GM18909 (cell line): ENCODE measurements at regions not wholly inside any gene's neighbourhood (a gene's known extent, or its start where the extent isn't known, plus 50 kb on each side); places are given as distances from the start of the nearest gene placed in this dataset.
"Not testable (repeated sequence)": the region's sequence is repeated elsewhere in the genome, so short reads cannot be mapped to it uniquely, and the experiment has no call there.

Source experiments
- ATAC-seq: cut with Tn5 transposase; IDR thresholded peaks from one replicate; pipeline ENCODE4 v1.9.1; 2021; ENCODE audit warnings: mild to moderate bottlenecking; ENCODE audit not compliant: unreplicated experiment, poor library complexity

DNA sequence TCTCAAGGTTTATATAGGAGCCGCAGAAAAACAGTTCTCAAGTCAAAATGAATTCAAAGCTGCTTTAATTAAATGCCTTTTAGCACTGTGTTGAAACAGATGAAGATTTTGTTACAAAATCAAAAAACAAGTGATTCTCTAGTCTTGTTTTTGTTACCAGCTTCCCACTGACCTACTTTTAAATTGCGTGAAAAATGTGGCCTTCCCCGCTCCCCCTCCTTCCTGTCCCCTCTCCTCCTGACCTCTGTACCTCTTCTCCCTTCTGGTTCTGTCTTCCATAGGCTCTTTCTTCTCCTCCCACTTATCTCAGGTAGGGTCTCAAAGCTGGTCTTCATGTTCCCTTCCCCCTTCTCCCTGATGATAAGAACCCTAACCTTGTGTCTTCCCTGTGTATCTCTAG, 90.0 kb upstream of the MDM1 start:
- ATAC-seq: no peak

DNA sequence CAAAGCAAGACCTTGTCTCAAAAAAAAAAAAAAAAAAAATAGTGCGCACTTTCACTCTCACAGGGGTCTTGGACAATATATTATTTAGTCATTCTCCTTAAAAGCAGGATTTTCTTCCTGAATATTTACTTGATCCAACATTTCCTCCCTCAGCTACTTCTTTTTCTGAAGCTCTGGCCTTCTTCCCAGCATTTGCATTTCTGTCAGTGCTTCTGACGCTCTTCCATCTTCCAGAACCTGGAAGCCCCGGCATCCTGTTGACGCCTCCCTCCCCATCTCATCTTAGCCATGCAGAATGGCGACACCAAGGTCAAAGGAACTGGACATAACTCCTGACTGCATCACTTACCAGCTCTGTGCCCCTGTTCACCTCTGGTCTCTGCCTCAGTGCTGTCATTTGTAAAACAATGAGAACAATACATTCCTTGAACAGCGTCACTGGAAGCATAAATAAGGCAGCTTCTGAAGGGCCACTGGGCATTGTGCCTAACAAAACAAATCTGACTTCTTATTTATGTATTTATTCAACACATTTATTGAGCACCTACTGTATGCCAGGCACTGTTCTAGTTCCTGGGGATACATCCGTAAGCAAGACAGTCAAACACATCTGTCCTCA, 90.9 kb upstream of the MDM1 start:
- no peak for ATAC-seq

DNA sequence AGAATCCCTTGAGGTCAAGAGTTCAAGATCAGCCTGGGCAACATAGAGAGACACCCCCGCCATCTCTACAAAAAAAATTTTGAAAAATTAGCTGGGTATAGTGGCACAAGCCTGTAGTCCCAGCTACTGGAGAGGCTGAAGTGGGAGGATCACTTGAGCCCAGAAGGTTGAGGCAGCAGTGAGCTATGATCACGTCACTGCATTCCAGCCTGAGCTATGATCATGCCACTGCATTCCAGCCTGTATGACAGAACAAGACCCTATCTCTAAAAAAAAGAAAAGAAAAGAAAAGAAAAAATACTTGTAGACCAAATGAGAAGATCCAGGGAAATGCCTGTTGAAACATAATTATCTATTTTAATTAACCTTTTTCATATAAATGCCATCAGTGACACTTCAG, 93.8 kb upstream of the MDM1 start:
- ATAC-seq: no peak

DNA sequence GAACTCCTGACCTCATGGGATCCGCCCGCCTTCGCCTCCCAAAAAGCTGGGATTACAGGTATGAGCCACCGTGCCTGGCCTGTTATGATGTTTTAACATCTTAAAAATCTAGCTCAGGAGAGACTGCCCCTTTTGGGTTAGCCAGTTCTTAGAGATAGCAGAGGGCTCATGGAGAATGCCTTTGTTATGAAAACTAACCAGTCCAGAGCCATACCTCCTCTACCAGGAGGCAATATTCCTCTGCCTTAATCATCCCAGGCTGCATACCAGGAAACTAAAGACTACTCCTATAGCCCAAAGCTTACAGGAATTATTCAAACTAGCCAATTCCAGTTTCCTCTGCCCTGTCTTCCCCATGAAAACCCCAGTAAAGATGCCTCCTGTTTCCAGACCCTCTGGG, 96.0 kb upstream of the MDM1 start:
- no peak for ATAC-seq

DNA sequence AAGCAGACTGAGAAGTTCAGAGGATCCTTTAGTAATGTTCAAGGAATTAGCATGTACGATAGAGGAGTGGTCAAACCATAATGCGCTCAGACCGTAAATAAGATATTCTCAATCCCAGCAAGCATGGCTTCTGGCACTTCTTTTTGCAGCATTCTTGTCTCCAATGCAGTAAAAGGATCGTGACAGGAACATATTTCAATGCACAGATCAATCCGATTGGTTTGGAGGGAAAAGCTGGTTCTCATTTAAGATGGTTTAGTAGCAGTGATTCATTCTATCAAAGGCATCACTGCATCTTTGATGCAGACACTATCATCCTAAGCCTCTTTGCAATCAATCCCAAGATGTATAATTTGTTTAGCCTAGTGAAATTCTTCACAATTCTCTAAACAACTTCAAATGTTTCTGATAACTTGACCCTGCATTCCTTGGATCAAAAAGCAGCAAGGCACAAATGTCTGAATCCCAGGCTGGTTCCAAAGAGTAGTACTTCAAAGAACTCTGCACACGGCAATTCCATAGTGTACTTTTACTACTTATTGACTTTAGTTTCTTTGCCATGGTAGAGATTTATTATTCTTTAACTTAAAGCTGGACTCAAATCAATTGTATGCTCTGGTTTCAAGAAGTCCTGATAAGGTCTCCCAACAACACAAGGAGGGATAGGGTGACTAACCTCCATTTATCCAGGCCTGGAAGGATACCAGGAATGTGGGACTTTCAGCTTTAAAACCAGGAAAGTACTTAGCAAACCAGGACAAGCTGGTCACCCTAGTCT, 96.8 kb upstream of the MDM1 start:
- ATAC-seq: no peak

DNA sequence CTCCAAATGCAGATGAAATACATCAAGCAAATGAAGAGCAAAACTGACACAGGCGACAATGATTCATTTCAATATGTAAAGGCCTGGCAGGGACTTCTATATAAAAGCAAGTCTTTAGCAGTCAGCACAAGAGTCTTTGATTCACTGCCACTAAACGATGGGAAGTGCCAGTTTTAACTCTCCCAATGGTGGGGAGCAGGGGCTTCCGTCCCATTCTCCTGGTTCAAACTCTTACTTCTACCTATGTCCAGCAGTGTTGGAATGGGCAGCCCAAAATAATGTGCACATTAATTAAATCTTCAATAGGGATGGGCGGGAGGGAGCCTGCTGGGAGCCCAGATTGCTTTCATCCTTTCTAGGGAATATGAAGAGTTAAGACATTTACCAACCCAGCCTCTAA, 97.5 kb upstream of the MDM1 start:
- ATAC-seq: no peak

DNA sequence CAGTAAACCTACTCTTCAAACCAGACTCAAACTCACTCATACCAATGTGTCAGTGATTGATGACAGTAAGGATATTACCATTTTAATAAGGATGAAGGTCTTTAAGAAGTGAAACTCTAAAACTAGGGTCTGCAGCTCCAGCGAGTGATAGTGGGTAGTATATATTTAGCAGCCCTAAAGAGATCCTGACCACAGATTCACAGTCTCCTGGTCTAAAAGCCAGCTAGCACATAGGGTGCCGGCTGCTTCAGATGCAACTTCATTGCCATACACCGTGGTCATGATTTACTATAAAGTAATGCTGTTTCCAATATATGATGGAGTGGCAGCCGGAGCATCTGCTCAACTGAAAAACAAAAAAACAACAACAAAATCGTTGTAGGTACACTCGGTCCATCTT, 99.6 kb upstream of the MDM1 start:
- ATAC-seq: no peak

DNA sequence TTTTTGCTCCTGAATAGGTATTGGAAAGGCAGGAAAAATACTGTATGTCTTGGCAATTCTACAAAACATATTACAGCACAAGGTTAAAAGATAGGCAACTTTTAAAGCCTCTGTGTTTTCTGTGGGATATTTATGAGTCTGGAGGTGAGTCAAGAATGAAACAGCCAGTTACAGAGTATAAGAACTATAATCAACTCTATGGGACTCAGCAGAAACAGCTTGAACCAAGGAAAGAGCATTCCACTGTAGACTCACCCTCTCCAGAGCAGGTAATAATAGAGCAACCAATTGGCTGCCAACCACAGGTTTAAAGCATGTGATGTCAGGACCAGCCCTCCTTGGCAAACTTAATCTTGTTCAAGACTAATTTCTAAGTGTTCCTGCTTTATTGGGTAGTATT, 100.5 kb upstream of the MDM1 start:
- no peak for ATAC-seq

DNA sequence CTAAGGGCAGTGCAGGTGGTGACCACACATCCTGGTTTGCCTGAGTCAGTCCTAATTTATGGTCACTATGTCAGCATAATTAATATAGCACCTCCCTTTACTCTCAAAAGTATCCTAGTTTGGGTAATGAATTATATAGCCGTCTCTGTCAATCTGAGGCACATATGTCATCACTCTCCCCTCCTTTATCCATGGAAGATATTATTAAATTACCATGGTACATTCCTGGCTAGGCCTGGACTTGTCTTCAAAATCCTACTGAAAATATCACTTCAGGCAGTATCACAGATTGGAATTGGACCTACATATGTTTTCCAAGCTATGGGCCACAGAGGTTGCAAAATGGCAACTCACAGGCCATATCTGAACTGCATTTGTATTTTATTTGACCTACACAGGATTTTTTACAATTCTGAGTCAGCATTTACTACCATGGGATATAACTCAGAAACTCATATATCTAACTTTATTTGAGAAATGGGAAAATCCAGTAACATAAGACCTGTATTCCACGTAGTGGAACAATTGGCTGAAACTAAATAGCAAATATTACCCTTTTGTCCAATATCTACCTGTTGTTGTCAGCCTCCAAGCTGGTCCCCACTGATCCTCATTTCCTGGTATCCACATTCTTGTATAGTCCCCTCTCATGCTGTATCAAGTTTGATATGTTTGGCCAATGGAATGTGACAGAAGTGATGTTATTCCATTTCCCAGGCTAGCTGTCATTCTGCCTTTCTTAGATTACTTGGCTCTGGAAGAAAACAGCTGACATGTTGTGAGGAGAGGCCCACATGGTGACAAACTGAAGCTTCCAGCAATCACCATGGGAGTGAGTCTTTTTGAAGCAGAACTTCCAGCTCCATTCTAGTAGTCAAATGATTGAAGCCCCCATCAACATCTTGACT, 102.5 kb upstream of the MDM1 start:
- ATAC-seq: no peak

DNA sequence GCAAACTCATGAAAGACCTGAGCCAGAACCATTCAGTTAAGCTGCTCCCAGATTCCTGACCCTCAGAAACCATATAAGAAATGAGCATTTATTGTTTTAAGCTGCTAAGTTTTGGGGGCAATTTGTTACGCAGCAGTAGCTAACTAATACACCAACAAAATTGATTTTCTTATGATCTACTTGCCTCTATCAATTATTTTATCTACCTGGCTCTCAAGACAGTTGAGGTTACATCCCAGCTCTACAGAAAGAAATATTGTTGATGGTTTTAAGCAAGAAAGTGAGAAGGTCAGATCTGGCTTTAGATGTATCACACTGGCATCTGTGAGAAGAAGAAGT, 103.1 kb upstream of the MDM1 start:
- no peak for ATAC-seq

DNA sequence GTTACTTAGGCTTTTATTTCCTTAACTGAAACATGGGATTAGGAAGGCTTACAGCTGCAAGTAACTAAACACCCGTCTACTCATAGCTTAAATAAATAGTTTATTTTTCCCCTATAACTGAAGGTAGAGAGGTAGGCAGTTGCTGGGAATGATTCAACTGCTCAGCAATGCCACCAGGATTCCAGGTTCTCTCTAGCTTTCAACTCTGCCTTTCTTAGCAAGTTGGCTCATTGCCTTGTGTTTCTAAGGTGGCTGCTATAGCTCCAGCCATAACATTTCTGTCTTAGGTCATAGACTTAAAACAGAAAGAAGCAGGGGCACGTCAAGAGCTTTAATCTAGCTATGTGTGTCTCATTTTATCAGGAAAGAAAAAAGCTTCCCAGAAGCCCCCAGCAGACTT, 103.7 kb upstream of the MDM1 start:
- ATAC-seq: no peak

DNA sequence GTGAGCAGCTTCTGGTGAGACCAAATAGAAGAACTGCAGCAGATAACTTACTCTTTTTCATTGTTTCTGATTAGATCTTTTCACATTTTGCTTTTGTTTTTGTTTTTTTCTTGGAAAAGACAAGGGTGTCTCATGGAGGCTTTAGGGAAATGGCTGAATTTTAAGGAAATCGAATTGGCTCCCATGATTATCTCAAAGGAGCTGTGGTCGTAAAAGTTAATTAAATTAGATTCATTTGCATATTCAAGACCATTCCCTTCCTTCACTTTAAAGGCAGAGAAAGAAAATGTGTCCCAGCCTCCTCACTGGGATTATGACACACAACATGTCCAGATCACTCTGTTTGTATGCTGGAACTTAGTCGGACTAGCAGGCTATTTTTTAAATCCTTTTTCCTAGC, 106.4 kb upstream of the MDM1 start:
- no peak for ATAC-seq

DNA sequence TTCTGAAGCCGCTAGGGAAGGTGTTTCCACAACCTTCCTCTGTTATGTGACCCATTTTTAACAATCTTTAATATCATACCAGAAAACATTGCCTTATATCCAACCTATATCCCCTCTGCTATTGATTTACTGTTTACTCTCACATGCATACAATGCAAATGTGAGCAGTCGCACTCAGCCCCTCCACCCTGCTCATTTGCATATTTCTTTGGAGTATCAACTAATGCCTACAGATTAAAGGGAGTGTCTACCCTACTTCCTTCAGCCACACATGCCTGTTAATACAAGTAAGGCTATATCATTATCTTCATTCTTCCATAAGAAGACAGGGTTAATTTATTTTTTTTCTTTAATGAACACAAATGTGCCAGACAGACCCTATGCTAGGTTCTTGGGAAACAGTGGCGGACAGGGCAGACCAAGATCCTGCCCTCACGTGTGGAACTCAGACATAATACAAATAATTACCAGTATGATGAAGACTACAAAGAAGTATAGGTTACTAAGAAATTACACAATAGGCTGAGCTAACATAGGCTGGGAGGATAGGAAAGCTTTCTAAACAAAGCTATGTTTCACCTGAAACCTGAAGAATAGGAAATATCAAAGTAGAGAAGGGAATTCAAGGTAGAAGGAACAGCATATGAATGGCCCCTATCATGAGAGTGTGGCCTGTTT, 107.3 kb upstream of the MDM1 start:
- ATAC-seq: no peak

DNA sequence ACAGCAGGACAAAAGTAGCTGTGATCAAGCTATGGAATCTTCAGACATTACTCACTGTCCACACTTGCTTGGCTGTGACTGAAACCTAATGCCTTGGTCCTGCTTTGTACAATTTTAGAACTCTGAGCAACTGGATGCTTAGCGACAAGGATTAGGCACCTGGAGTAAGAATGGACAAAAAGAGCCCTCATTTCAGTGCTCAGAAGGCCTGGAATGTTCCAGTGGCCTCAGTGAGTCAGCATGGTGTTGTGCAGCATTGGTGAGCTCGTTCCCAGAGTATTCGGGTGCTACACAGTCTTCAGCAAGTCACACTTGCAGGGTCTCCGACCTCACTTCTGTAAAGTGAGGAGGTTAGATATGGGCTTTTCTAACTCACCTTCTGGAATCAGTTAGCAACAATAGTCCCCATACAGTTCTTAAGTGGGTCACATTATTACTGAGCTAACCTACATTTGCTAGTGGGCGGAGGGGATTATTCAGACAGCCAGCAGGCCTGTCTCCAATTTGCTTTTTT, 108.0 kb upstream of the MDM1 start:
- no peak for ATAC-seq

DNA sequence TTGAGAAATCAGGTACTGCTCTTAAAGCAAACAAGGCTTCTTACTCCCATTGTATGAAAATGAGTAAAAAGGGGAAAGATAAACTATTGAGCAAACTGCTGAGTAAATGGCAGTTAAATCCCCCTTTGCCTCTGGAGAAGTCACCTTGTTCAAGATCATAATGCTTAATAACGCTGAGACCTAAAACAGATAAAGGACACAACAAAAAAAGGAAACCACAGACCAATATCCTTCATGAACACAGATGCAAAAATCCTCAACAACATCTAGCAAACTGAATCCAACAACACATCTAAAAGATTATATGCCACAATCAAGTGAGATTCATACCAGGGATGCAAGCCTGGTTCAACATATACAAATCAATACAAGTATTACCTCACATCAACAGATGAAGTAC, 109.0 kb upstream of the MDM1 start:
- ATAC-seq: no peak

DNA sequence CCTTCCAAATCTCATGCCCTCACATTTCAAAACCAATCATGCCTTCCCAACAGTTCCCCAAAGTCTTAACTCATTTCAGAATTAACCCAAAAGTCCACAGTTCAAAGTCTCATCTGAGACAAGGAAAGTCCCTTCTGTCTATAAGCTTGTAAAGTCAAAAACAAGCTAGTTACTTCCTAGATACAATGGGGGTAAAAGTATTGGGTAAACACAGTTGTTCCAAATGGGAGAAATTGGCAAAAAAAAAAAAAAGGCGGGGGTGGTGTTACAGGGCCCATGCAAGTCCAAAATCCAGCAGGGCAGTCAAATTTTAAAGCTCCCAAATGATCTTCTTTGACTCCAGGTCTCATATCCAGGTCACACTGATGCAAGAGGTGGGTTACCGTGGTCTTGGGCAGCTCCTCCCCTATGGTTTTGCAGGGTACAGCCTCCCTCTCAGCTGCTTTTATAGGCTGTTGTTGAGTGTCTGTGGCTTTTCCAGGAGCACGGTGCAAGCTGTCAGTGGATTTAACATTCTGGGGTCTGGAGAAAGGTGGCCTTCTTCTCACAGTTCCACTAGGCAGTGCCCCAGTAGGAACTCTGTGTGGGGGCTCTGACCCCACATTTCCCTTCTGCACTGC, 110.3 kb upstream of the MDM1 start:
- not testable (repeated sequence) for ATAC-seq

DNA sequence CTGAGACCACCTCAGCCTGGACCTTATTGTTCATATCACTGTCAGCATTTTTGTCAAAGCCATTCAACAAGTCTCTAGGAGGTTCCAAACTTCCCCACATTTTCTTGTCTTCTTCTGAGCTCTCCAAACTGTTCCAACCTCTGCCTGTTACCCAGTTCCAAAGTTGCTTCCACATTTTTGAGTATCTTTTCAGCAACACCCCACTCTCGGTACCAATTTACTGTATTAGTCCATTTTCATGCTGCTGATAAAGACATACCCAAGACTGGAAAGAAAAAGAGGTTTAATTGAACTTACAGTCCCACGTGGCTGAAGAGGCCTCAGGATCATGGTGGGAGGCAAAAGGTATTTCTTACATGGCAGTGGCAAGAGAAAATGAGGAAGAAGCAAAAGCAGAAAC, 111.5 kb upstream of the MDM1 start:
- ATAC-seq: not testable (repeated sequence)

DNA sequence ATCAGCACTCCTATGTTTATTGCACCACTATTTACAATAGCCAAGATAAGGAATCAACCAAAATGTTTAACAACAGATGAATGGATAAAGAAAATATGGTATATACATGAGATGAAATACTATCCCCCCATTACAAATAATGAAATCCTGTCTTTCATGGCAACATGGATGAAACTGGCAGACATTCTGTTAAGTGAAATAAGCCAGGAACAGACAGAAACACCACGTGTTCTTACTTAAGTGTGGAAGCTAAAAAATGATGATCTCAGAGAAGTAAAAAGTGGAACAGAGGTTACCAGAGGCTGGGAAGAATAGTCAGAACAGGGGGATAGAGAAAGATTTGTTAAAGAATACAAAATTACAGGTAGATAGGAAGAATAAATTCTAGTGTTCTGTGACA, 113.7 kb upstream of the MDM1 start:
- ATAC-seq: no peak

DNA sequence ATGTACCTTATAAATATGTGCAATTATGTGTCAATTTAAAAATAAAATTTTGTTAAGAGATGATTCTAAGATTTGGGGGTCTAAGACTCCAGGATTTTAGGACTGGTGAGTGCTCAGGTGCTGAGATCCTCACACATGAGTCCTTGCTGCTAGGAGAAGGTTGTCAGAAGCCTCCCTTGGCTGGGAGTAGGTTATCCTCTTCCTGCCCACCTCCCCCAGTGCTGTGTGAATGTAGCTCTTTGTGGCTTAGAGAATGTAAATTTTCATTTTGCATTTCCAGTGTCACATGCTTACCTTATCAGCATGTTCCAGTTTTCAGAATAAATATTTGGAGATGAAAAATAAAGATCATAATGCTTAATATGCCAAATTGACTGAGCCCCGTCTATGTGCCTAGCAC, 114.2 kb upstream of the MDM1 start:
- ATAC-seq: no peak
